Glomerular endothelial cell (primary cell): ENCODE measurements at regions not wholly inside any gene's neighbourhood (a gene's known extent, or its start where the extent isn't known, plus 50 kb on each side); places are given as distances from the start of the nearest gene placed in this dataset.

Experiments
- DNase-seq: peaks from one replicate; pipeline ENCODE4 v3.0.0-alpha.2; 2011; ENCODE audit warnings: low read depth, low spot score; ENCODE audit errors: extremely low read depth

DNA sequence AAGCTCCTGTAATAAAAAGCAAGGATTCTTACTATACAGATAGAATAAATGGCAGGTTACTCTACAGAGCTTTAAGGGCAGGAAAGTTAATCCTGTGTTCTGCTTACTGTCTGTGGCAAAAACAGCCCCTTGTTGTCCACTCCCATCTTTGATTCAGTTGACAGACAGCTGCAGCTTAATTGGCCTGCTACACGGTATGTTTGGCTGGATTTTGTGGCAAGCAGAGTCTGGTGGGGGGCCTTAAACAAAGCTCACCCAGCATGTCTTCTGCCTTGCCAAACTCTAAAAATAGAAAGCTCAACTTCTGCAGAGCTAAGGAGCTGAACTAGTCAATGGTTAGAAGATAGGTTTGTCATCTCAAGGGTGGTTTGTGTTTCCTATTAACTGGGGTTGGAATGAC, 407.2 kb downstream of the HLX start:
- DNase-seq, result no peak

DNA sequence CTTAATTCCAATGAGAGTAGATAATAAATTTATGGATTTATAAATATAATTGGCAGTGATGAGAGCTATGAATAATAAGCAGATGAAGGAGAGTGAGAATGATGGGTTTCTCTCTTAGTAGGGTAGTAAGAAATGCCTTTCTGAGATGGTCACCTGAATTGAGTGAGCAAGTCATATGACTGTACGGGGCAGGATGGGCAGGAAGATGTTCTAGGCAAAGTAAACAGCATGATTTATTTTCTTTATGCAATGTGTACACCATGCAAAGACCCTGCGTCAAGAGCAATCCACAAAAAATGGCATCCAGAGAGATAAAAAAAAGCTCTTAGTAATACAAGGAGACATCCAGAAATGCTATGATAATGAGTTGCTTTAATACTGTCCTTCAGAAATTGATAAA, 409.9 kb downstream of the HLX start:
- DNase-seq, result no peak

DNA sequence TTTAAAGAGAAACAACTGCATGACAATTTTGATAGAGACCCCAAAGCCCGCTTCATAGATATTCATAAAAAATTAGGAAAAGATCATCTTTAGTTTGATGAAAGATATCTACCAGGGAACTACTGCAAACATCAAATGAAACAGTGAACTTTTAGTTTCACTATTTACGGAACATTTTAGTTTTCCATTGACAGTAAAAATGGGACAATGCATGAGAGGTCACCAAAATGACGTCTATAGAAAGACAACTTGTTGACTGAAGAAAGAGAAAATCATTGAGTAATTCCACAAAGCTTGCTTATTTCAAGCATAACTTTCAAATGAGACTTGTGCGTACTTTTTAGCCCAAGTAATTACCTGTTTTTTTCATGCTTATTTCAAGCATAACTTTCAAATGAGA, 411.4 kb downstream of the HLX start:
- DNase-seq, result no peak

DNA sequence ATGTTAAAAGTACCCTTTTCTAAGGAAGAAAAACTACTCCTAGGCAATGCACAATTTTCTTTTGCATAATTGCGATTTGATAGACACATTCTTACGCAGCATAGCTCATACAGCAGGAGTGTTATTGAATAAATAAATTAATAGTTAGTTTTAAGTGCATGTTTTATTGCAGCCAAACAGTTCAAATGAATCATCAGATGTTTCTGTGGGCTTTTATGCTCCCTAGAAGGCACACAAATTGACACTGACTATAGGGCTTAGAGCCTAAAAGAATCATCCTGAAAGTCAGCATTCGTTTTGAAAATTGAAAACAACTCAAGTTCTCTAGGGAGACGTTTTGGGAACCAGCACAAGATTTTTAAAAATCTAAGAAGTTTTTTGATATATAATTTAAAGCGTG, 411.9 kb downstream of the HLX start:
- DNase-seq, result no peak

DNA sequence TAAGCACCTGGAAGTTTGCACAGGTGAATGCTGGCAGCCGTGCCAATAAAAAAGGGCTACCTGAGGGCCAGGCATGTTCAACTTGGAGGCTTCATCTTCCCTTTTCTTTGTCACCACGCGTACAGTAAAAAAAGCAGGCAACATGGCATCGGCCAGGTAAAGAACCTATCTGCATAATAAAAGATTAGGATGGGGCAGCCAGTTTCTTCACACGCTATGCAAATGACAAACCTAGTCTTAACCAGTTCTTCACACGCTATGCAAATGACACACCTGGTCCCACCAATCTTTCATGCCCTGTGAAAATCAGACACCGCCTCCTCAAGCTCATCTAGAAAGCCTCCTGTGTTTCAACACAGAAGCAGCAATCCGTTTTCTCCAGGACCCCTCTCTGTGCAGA, 413.4 kb downstream of the HLX start:
- no peak for DNase-seq

DNA sequence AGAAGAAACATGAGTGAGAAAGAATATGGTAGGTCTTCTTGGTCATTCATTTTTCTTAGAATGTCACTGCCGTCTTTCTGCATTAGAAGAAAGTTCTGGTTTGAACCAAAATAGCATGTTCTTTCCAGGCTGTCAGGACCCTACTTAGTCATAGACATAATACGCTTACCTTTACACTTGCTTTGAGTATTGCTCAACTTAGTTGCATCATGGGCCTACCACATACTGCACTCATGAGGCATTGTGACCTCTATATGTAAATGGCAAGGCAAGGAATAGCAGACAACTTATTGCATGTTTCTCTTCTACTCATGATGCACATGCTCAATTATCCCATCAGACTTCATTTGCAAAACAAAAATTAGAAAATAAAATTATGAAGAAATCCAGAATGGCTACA, 415.0 kb downstream of the HLX start:
- no peak for DNase-seq

DNA sequence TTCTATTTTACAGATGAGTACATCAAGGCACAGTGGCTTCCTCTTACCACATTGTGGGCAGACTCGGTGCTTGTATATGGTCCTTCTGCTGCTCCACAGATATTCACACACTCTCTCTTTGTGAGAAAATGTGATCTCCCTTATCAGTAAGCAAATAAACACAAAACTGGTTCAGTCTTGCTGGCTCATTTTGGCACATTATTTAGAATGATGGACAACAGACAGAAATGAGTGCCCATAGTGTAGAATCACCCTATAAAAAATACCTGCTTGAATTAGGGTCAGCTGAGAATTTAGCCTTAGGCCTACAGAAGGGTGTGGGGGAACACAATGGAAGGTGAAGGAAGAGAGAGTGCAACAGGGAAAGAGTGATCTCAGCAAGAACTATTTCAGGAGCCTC, 423.1 kb downstream of the HLX start:
- DNase-seq, result no peak

DNA sequence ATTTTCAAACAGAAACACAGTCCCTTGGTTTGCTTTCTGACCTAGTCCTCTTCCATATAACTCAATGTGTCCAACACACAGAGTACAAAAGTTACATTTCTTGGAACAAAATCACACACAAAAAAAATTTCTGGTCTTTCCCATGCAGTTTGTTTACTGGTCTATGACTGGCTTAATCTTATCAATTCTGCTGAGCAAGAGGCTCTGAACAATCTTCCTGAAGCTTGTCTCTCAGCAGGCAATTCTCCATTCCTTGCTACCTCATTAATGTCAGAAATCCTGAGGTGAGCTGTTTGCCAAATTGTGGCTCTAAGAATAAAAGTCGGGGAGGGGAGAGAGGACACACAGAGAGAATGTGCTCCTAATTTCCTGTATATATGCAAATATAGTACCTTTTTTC, 423.6 kb downstream of the HLX start:
- no peak for DNase-seq

DNA sequence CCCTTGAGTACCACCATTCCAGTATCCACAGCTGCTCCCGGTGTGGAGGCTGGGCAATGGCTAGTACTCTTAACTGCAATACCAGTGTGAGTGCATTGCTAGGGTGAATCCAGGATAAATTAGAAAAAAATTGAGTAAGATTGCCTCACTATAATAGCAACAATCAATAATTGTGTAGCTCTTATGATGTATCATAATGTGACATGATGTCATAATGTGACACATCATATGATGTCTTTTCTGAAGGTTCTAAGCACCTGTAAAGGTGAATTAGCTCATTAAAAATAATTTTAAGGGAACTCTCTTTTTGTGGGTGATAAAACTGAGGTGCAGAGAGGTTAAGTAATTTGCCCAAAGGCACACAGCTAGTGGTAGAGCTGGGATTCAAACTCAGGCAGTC, 424.4 kb downstream of the HLX start:
- no peak for DNase-seq

DNA sequence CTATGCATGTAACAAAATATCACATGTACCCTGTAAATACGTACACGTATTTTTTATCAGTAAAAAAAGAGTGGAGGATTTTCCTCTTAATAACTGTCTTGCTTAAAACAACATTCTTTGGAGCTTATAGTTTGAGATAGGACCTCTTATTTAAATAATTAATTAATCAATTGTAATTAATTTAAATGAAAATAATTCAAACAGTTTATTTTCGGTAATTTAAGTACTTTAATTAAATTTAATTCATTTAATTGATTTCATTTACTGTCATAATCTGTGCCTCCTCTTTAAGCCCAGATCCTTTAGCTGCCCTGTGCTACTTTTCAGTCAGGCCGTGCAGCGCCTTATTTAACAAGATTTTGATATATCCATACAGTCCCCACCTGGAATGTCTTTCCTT, 427.0 kb downstream of the HLX start:
- DNase-seq, result no peak

DNA sequence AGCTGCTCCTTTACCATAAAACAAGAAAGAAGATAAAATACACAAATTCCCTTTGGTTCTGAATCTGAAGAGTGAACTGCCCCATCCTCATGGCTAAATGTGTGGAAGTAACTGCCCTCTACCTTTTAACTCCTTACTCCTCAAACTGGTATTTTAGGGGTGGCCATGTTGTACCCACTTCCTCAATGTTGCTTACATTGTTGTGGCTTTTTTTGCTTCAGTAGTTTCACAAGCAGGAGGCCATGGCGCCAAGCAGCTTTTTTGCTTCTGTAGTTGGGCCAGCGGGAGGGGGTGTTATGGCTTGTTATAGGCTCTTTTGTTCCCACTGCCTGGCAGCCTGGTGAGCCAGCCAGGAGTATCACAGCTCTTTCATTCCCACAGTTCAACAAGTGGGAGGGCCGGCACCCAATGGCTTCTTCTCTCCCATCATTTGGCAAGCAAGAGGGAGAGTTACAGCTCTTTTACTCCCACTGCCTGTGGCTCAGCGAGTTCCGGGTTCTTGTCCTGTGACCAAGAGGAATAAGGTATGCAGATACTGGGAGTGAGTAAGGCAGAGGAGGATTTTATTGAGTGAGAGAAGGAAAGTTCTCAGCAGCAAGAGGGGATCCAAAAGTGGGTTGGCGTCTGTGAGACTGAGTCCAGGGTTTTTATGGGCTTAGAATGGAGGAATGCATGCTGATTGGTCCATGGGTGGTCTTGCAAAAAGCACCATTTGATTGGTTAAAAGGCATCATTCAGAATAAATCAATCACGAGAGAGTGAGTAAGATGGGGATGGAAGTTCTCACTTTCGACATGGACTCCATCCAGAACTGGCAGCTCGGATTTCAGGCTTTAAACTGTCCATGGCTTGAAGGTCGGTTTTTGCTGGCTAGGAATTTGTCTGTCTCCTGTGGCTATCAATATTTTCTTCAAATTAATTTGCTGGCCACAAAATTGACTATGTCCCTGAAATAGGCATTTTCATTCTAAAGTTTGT, 429.6 kb downstream of the HLX start:
- DNase-seq, result no peak

DNA sequence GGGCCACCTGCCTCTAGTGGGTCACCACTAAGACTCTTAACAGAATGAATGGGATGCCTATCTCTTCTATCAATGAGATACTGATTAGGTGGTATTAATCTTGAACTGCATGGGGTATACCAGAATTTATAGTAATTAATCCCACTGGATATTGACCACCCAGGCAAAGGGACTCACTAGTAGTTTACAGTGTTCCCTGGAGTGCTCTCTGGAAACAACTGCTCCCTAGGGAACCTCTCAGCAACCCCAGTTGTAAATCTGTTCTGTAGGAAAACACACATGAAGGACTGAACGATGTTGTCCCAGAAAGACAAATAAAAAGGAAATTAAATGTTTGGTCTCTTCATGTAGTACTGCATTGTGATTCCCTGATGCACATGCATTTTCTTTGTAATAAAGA, 430.5 kb downstream of the HLX start:
- DNase-seq, result no peak

DNA sequence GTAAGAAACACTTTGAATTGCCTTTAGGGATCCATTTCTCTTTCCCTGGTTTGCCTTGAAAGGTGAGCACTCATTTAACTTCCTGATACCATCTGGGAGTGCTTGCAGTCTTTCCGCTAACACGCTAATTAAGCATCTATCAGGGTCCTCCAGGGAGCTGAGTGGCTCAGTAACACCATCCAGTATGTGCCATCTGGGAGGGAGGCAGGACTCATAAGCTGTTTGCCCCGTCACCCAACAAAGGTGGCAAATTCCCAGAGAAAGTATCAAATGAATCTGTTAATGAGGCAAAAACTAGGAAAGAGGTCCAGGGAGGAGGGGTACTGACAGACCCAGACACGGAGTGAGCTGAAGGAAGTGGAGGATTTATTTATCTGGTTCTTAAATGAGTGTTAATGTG, 430.9 kb downstream of the HLX start:
- no peak for DNase-seq

DNA sequence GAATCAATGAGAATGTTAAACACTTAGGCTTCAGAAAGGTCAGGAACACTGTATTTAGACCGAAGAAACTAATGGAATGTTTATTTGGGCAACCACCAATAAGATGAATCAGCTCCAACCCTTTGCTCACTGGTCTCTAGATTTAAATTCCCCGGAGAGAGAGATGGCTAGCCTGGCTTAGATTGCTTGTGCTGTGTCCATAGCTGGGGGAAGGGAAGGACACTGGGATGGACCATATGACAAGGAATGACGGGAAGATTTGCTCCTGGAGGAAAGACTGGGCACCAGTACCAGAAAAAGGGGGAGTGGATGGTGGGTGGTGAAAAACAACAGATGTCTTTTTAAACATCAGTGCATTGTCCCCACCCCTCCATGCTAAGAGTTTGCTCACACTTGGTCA, 426.6 kb downstream of the DUSP10 start:
- DNase-seq, result no peak

DNA sequence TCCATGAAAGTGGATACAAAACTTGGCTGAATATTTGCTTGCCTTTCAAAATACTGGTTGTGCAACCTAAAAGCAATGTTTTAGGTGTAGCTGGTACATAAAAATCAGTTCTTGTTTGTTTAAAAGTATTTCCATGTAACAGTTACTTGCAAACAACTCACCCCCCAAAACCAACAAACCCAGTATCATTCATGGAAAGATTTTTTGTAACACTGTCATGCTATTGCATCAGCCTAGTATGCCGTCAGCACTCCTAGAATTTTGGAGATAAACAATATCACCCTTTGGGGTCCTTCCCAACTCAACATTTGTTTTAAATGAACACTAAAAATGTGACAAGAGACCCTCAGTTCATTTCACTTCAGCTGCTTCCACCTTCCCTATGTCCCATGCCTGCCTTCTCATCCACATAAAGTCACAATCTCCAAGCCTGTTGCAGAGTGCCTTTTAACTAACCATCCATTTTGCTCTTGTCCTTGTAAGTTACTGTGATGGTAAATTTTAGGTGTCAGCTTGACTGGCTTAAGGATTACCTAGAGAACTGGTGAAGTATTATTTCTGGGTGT, 425.3 kb downstream of the DUSP10 start:
- DNase-seq, result no peak

DNA sequence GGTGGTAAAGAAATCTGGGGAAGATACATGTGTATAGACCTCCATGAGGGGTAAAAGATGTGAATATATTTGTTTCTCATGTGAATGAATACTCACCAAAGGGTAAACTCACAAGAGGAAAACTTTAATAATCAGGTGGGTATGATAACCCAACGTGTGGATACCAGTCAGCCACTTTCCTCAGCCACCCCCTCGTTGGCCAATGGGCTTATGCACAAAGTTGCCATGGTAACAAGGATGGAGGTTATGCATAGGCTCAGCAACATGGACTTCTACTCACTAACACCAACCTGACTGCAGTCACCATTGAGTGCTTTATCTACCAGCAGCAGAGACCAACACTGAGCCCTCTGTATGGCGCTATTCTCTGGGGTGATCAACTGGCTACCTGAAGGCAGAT, 424.4 kb downstream of the DUSP10 start:
- no peak for DNase-seq

DNA sequence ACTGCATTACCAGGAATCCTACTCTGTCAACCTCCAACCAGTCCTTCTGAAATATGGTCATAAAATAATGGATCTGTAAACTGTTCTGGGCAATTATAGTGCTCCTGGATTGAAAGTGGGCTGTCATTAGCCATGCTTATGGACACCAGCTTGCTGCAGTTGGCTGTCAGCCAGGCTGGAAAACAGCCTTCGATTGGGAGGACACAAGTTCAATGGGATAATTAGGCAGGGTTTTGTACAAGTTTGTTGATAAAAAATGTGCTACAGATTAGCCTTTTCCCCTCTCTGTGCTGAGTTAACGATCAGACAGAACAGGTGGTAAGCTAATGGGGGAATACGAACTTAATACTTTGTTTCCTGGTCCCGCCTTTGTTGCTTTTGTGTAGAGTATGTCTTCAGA, 413.9 kb downstream of the DUSP10 start:
- DNase-seq, result no peak

DNA sequence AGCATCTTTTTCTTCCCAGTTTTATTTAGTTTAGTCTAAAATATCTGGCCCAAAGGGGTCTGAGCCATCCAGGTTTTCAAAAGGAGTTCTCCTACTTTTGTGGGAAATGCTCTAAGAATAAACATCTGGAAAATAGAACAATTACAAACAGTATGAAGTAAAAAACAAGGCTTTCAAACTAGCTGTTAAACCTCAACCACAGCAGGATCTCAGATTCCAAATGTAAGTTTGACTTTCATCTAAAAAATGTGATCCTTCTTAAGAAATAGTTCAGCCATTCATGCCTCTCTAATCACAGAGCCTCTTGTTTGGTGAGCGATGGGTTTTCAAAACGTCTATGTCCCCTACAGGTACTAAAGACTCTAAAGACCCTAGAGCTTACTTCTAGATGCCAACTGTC, 413.5 kb downstream of the DUSP10 start:
- no peak for DNase-seq

DNA sequence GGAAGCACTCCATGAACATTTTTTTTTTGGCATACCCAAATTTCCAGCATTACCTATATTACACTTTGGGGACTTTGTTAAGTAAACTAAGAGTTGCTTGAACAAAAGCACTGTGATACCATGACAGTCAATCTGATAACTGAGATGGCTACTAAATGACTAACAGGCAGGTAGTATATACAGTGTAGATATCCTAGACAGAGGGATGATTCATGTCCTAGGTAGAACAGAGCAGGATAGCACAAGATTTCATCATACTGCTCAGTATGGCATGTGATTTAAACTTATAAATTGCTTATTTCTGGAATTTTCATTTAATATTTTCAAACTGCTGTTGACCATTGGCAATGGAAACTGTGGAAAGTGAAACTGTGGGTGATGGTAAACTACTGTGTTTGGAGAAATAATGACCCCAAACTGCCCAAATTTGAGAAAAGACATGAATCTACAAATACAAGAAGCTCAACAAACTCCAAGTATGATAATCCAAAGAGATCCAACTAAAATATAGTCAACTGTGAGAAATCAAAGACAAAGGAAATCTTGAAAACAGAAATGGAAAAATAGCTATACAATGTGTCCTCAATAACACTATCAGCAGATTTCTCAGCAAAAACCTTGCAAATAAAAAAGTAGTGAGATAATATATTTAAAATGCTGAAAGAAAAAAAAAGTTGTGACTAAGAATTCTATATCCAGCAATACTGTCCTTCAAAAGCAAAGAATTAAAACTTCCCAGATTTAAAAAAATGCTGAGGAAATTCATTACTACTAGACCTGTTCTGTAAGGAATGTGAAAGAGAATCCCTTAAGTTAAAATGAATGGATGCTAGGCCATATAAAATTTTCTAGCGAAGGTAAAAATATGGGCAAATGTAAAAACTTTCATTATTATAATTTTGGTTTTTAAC, 410.4 kb downstream of the DUSP10 start:
- no peak for DNase-seq

DNA sequence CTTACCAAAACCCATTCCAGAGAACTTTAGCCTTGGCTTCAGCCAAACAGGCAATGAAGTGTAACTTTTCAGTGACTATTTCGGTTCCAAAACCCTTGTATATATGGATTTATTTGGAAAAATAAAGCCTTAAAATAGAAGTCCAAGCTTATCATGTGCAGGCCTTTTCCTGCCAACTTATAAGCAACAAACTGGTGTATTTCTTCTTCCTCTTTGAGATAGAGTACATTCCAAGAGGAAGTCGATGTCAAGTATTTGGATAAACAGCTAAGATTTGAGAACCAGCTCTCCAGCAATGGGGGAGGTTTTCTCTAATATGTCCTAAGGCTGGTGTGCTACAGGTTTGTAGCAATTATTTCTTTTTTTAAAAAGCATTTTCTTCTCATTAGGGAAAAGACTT, 407.8 kb downstream of the DUSP10 start:
- peak; percentile 18 for DNase-seq
